Tibial nerve (tissue), 4 donors: ENCODE measurements at regions not wholly inside any gene's neighbourhood (a gene's known extent, or its start where the extent isn't known, plus 50 kb on each side); places are given as distances from the start of the nearest gene placed in this dataset.

ENCODE experiments used
- DNase-seq, 2 donors: peaks; one replicate each; pipeline ENCODE4 v3.0.0-alpha.2; 2019; ENCODE audit warnings: low spot score in 2 of 2
- H3K27ac ChIP-seq, 4 donors: fragments of 200-600 bp; sonication (generic) in 3 of 4; one replicate each; pipeline ENCODE4 v1.5.1; 2017 to 2019; ENCODE audit warnings: mild to moderate bottlenecking in 1 of 4
- H3K27me3 ChIP-seq, 2 donors: fragments of 200-600 bp; sonication (generic) in 1 of 2; one replicate each; pipeline versions ENCODE4 v1.5.1 to v1.6.0; 2017 to 2019
- H3K36me3 ChIP-seq, 3 donors: fragments of 200-600 bp; sonication (generic); one replicate each; pipeline ENCODE4 v1.5.1; 2018 to 2019
- H3K4me1 ChIP-seq, 4 donors: fragments of 200-600 bp; sonication (generic) in 3 of 4; one replicate each; pipeline ENCODE4 v1.5.1; 2017 to 2019
- H3K4me3 ChIP-seq, 4 donors: fragments of 200-600 bp; sonication (generic) in 3 of 4; one replicate each; pipeline ENCODE4 v1.5.1; 2017 to 2019; ENCODE audit warnings: mild to moderate bottlenecking in 1 of 4, moderate library complexity in 1 of 4
- H3K9me3 ChIP-seq, 4 donors: fragments of 200-600 bp; sonication (generic) in 3 of 4; one replicate each; pipeline ENCODE4 v1.5.1; 2017 to 2019
- CTCF ChIP-seq, 5 experiments: fragments of 200-600 bp in 3 of 5; fragments of 450-650 bp in 2 of 5; sonication (generic) in 3 of 5; IDR thresholded peaks; one replicate each; pipeline ENCODE4 v1.5.1; 2016 to 2019; ENCODE audit warnings: antibody characterized with exemption in 5 of 5, mild to moderate bottlenecking in 3 of 5, moderate library complexity in 2 of 5
- EP300 ChIP-seq, 2 donors: sonication (generic); formaldehyde crosslinking; IDR thresholded peaks; one replicate each; pipeline ENCODE4 v1.6.1; 2017; ENCODE audit warnings: antibody characterized with exemption in 2 of 2, mild to moderate bottlenecking in 1 of 2
- POLR2A ChIP-seq, 2 donors: fragments of 450-650 bp; IDR thresholded peaks; one replicate each; pipeline ENCODE4 v1.6.1; 2017; ENCODE audit warnings: antibody characterized with exemption in 2 of 2, mild to moderate bottlenecking in 2 of 2, moderate library complexity in 2 of 2
- WGBS, 2 donors: methylation state at CpG; one replicate each; pipeline ENCODE4 v1.1.5; 2018; 5-methylcytosine and 5-hydroxymethylcytosine counted together

- no peaks in the 10 kb centered on the region for H3K36me3 ChIP-seq
- H3K4me1 ChIP-seq = peaks cover 0 to 22% (median 5%) of the 10 kb centered on the region in 4 donors
- no peaks in the 10 kb centered on the region for H3K9me3 ChIP-seq
- WGBS, 2 donors = 94 to 95% methylated on average over 3 of the region's 3 CpGs
- no peaks in the 10 kb centered on the region for H3K27me3 ChIP-seq
- no peak overlapping the region for H3K27ac ChIP-seq
- H3K4me3 ChIP-seq = no peak overlapping the region
- no peak for DNase-seq
- TF ChIP-seq POLR2A (IDR thresholded peaks at IDR 0.05) = no peak
- no peak for TF ChIP-seq CTCF (IDR thresholded peaks at IDR 0.05)
- no peak for TF ChIP-seq EP300 (IDR thresholded peaks at IDR 0.05)
These were observed 107.6 kb upstream of the EGLN3 start for GRCh38 chr14:34058510-34058909.

GRCh38 chr14:34056046-34056445 lies 105.2 kb upstream of the EGLN3 start:
- WGBS, 2 donors = 63 to 74% methylated on average over 1 of the region's 1 CpG
- H3K27ac ChIP-seq = no peak overlapping the region
- no peaks in the 10 kb centered on the region for H3K9me3 ChIP-seq
- no peaks in the 10 kb centered on the region for H3K36me3 ChIP-seq
- no peak for DNase-seq
- TF ChIP-seq CTCF (IDR thresholded peaks at IDR 0.05) (no peak), POLR2A (IDR thresholded peaks at IDR 0.05) (no peak), EP300 (IDR thresholded peaks at IDR 0.05) (no peak)
- H3K27me3 ChIP-seq = no peaks in the 10 kb centered on the region
- H3K4me3 ChIP-seq = no peak overlapping the region
- H3K4me1 ChIP-seq = peaks cover 0 to 27% (median 8%) of the 10 kb centered on the region in 4 donors

GRCh38 chr14:34055157-34055950 lies 104.5 kb upstream of the EGLN3 start:
- DNase-seq = no peak
- TF ChIP-seq EP300 (IDR thresholded peaks at IDR 0.05) (no peak), POLR2A (IDR thresholded peaks at IDR 0.05) (no peak), CTCF (IDR thresholded peaks at IDR 0.05) (no peak)
- Histone ChIP-seq H3K4me3 (no peak overlapping the region), H3K9me3 (no peaks in the 10 kb centered on the region), H3K27me3 (no peaks in the 10 kb centered on the region), H3K27ac (no peak overlapping the region), H3K4me1 (peaks cover 0 to 23% (median 5%) of the 10 kb centered on the region in 4 donors), H3K36me3 (no peaks in the 10 kb centered on the region)
- WGBS, 2 donors = 71 to 86% methylated on average over 2 of the region's 2 CpGs

GRCh38 chr14:34053666-34054065 lies 102.8 kb upstream of the EGLN3 start:
- Histone ChIP-seq H3K27ac (peak overlapping the region in 1 of 4 donors; percentile 5), H3K27me3 (no peaks in the 10 kb centered on the region), H3K4me3 (no peak overlapping the region), H3K36me3 (no peaks in the 10 kb centered on the region), H3K9me3 (no peaks in the 10 kb centered on the region), H3K4me1 (peaks cover 0 to 16% (median 3%) of the 10 kb centered on the region in 4 donors)
- DNase-seq = peak; percentile 21 to 32
- 72 to 80% methylated on average over 3 of the region's 3 CpGs for WGBS, 2 donors
- no peak for TF ChIP-seq POLR2A (IDR thresholded peaks at IDR 0.05)
- peak in 1 of 2 donors; percentile 26 for TF ChIP-seq EP300 (IDR thresholded peaks at IDR 0.05)

GRCh38 chr14:34052658-34053014 lies 101.8 kb upstream of the EGLN3 start:
- WGBS, 2 donors = 79 to 81% methylated on average over 5 of the region's 5 CpGs
- no peak for TF ChIP-seq EP300 (IDR thresholded peaks at IDR 0.05)
- no peak for TF ChIP-seq POLR2A (IDR thresholded peaks at IDR 0.05)
- no peak for TF ChIP-seq CTCF (IDR thresholded peaks at IDR 0.05)
- Histone ChIP-seq H3K4me1 (peaks cover 0 to 16% (median 3%) of the 10 kb centered on the region in 4 donors), H3K27me3 (no peaks in the 10 kb centered on the region), H3K9me3 (no peaks in the 10 kb centered on the region), H3K27ac (no peak overlapping the region), H3K4me3 (no peak overlapping the region), H3K36me3 (no peaks in the 10 kb centered on the region)
- no peak for DNase-seq
